Astrocyte (in vitro differentiated cells and primary cell): ENCODE measurements at regions not wholly inside any gene's neighbourhood (a gene's known extent, or its start where the extent isn't known, plus 50 kb on each side); places are given as distances from the start of the nearest gene placed in this dataset.
A peak's percentile ranks its signal among the peaks of the same experiment; 100 is the strongest.

ENCODE experiments used
- DNase-seq: peaks from one replicate; pipeline ENCODE4 v3.0.0-alpha.2; 2010; ENCODE audit warnings: low read depth
- FAIRE-seq: peaks from 2 replicates; lab custom pipeline; 2011; peaks lifted over from hg19 to GRCh38; lab: Jason Lieb, UNC
- H2AFZ ChIP-seq: 2 replicates; pipeline ENCODE4 v1.6.0; 2012; ENCODE audit warnings: low read depth, low read length, inconsistent platforms
- H3K27ac ChIP-seq: 2 replicates; pipeline ENCODE4 v1.5.1; 2011; ENCODE audit warnings: low read depth, low read length, inconsistent platforms
- H3K27me3 ChIP-seq: 2 replicates; pipeline ENCODE4 v1.6.0; 2011; ENCODE audit warnings: low read length, inconsistent platforms; ENCODE audit not compliant: insufficient read depth
- H3K36me3 ChIP-seq: 2 replicates; pipeline ENCODE4 v1.5.1; 2011; ENCODE audit warnings: low read length, inconsistent platforms; ENCODE audit not compliant: insufficient read depth
- H3K4me1 ChIP-seq: 2 replicates; pipeline ENCODE4 v1.5.1; 2011; ENCODE audit warnings: low read length, inconsistent platforms; ENCODE audit not compliant: insufficient read depth
- H3K4me2 ChIP-seq: 2 replicates; pipeline ENCODE4 v1.6.0; 2012; ENCODE audit warnings: low read length, inconsistent platforms
- H3K4me3 ChIP-seq: 2 replicates; pipeline ENCODE4 v1.5.1; 2011; ENCODE audit warnings: low read depth, mild to moderate bottlenecking, low read length, inconsistent platforms; ENCODE audit not compliant: insufficient read depth
- H3K79me2 ChIP-seq: 2 replicates; pipeline ENCODE4 v1.6.0; 2012; ENCODE audit warnings: mild to moderate bottlenecking, low read length, inconsistent platforms; ENCODE audit not compliant: insufficient read depth
- H3K9ac ChIP-seq: 2 replicates; pipeline ENCODE4 v1.6.0; 2012; ENCODE audit warnings: mild to moderate bottlenecking, low read length, inconsistent platforms
- H3K9me3 ChIP-seq: 2 replicates; pipeline ENCODE4 v1.5.1; 2012; ENCODE audit warnings: low read depth, mild to moderate bottlenecking, low read length, inconsistent platforms; ENCODE audit not compliant: insufficient read depth
- H4K20me1 ChIP-seq: 2 replicates; pipeline ENCODE4 v1.6.0; 2012; ENCODE audit warnings: low read length, inconsistent platforms; ENCODE audit not compliant: insufficient read depth
- H3K27ac Mint-ChIP-seq: one replicate; pipeline ENCODE4 v1.8.0; 2021; ENCODE audit warnings: mild to moderate bottlenecking, mixed read lengths; ENCODE audit not compliant: unreplicated experiment
- H3K27me3 Mint-ChIP-seq: one replicate; pipeline ENCODE4 v1.8.0; 2021; ENCODE audit warnings: low read depth, mixed read lengths; ENCODE audit not compliant: unreplicated experiment
- H3K36me3 Mint-ChIP-seq: one replicate; pipeline ENCODE4 v1.8.0; 2021; ENCODE audit warnings: low read depth, mixed read lengths; ENCODE audit not compliant: unreplicated experiment
- H3K4me1 Mint-ChIP-seq: one replicate; pipeline ENCODE4 v1.8.0; 2021; ENCODE audit warnings: low read depth, mixed read lengths; ENCODE audit not compliant: unreplicated experiment
- H3K4me3 Mint-ChIP-seq: one replicate; pipeline ENCODE4 v1.8.0; 2021; ENCODE audit warnings: mild to moderate bottlenecking, moderate library complexity, mixed read lengths; ENCODE audit not compliant: unreplicated experiment
- H3K9me3 Mint-ChIP-seq: one replicate; pipeline ENCODE4 v1.8.0; 2021; ENCODE audit warnings: mild to moderate bottlenecking, mixed read lengths; ENCODE audit not compliant: unreplicated experiment
- CTCF ChIP-seq: IDR thresholded peaks from 2 replicates; pipeline ENCODE4 v1.5.1; 2011; ENCODE audit warnings: low read depth, mild to moderate bottlenecking, inconsistent platforms, low read length, moderate library complexity; ENCODE audit not compliant: insufficient read depth
- EZH2 ChIP-seq: IDR thresholded peaks from 2 replicates; pipeline ENCODE4 v1.6.1; 2012; ENCODE audit warnings: mild to moderate bottlenecking, low read length, inconsistent platforms; ENCODE audit not compliant: insufficient read depth

GRCh38 chr2:37556256-37556655, 115.2 kb downstream of the CDC42EP3 start:
- H3K9me3 Mint-ChIP-seq = no peaks in the 10 kb centered on the region
- no peak overlapping the region for H3K4me2 ChIP-seq
- FAIRE-seq = no peak

GRCh38 chr2:37558623-37559022, 112.8 kb downstream of the CDC42EP3 start:
- peak overlapping the region; percentile 69 for H3K27ac Mint-ChIP-seq
- TF ChIP-seq EZH2 (no peak), CTCF (no peak)
- FAIRE-seq = no peak

More at GRCh38 chr2:37556256-37556655, 115.2 kb downstream of the CDC42EP3 start:
- Mint-ChIP-seq H3K27ac (no peak overlapping the region), H3K36me3 (no peaks in the 10 kb centered on the region), H3K4me1 (peaks cover 22% of the 10 kb centered on the region), H3K4me3 (no peak overlapping the region), H3K27me3 (peaks cover 5% of the 10 kb centered on the region)
- Histone ChIP-seq H2AFZ (no peak overlapping the region), H3K27me3 (no peaks in the 10 kb centered on the region), H3K9me3 (no peaks in the 10 kb centered on the region), H3K27ac (no peak overlapping the region), H4K20me1 (no peaks in the 10 kb centered on the region), H3K4me1 (peaks cover 8% of the 10 kb centered on the region), H3K4me3 (no peak overlapping the region), H3K79me2 (no peaks in the 10 kb centered on the region), H3K9ac (no peak overlapping the region), H3K36me3 (no peaks in the 10 kb centered on the region)
- DNase-seq = peak; percentile 73
- no peak for TF ChIP-seq EZH2
- no peak for TF ChIP-seq CTCF

GRCh38 chr2:37560241-37560848, 111.1 kb downstream of the CDC42EP3 start:
- DNase-seq = no peak
- H3K36me3 Mint-ChIP-seq = no peaks in the 10 kb centered on the region
- H3K27me3 Mint-ChIP-seq = peaks cover 5% of the 10 kb centered on the region
- Histone ChIP-seq H3K4me3 (no peak overlapping the region), H3K27ac (no peak overlapping the region), H4K20me1 (no peaks in the 10 kb centered on the region), H3K9ac (no peak overlapping the region), H3K27me3 (no peaks in the 10 kb centered on the region), H3K9me3 (no peaks in the 10 kb centered on the region), H3K4me2 (no peak overlapping the region), H3K36me3 (no peaks in the 10 kb centered on the region), H3K79me2 (no peaks in the 10 kb centered on the region), H3K4me1 (peaks cover 29% of the 10 kb centered on the region), H2AFZ (no peak overlapping the region)
- peak overlapping the region; percentile 99 for H3K27ac Mint-ChIP-seq
- no peaks in the 10 kb centered on the region for H3K9me3 Mint-ChIP-seq
- no peak for TF ChIP-seq CTCF
- no peak for TF ChIP-seq EZH2
- no peak overlapping the region for H3K4me3 Mint-ChIP-seq
- H3K4me1 Mint-ChIP-seq = peaks cover 41% of the 10 kb centered on the region
- no peak for FAIRE-seq

More at GRCh38 chr2:37558623-37559022, 112.8 kb downstream of the CDC42EP3 start:
- no peak for DNase-seq
- Mint-ChIP-seq H3K9me3 (no peaks in the 10 kb centered on the region), H3K36me3 (no peaks in the 10 kb centered on the region), H3K27me3 (peaks cover 5% of the 10 kb centered on the region), H3K4me1 (peaks cover 39% of the 10 kb centered on the region), H3K4me3 (no peak overlapping the region)
- Histone ChIP-seq H3K4me3 (no peak overlapping the region), H3K9me3 (no peaks in the 10 kb centered on the region), H3K4me2 (no peak overlapping the region), H3K79me2 (no peaks in the 10 kb centered on the region), H3K4me1 (peaks cover 28% of the 10 kb centered on the region), H3K27ac (no peak overlapping the region), H3K9ac (no peak overlapping the region), H4K20me1 (no peaks in the 10 kb centered on the region), H3K27me3 (no peaks in the 10 kb centered on the region), H3K36me3 (no peaks in the 10 kb centered on the region), H2AFZ (no peak overlapping the region)
